ENCODE measurements at regions not wholly inside any gene's neighbourhood (a gene's known extent, or its start where the extent isn't known, plus 50 kb on each side); places are given as distances from the start of the nearest gene placed in this dataset.
"Not testable (repeated sequence)": the region's sequence is repeated elsewhere in the genome, so short reads cannot be mapped to it uniquely, and the experiment has no call there.

DNA sequence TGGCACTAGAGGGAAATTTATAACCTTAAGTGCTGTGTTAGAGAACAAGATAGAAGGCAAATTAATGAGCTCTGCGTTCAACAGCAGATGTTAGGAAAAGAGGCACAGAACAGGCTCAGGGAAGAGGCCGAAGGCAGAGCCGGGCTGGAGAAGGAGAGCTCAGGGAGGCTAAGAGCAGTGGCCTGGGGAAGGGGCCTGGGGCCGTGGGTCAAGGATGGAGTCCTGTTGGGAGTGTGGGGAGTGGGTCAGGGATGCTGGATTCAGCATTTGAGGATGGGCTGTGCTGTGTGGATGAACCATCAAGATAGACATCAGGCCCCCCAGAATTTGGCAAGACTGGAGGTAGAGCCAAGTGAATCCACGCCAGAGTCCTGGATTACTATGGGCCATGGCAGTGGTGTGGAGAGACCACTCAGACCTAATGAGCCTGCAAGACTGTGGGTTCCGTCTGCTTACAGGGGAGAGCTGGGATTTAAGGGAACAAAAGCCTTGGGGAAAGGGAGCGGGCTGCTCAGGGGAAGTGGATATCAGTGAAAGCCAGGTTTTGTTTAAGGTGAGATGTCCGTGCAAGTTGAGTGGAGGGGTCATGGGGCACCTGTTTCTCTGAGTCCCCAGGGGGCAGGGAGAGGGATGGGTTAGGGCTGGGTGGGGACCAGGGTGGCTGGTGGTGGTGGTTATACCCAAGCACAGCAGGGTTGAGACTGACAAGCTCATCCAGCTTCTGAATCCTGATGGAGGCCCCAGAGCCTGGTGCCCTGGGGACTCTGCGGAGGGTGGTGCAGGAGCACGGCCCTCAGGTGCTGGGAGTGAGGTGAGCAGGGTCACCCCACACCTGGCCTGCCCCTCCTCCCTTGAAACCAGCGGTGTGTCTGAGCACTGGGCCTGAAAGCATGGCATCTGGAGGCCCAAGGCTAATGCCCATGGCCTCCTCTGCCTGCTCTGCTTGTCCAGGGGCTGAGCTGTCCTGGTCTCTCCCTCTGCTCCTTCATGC lies 101.7 kb downstream of the BMS1 start:
- no peak for DNase-seq

DNA sequence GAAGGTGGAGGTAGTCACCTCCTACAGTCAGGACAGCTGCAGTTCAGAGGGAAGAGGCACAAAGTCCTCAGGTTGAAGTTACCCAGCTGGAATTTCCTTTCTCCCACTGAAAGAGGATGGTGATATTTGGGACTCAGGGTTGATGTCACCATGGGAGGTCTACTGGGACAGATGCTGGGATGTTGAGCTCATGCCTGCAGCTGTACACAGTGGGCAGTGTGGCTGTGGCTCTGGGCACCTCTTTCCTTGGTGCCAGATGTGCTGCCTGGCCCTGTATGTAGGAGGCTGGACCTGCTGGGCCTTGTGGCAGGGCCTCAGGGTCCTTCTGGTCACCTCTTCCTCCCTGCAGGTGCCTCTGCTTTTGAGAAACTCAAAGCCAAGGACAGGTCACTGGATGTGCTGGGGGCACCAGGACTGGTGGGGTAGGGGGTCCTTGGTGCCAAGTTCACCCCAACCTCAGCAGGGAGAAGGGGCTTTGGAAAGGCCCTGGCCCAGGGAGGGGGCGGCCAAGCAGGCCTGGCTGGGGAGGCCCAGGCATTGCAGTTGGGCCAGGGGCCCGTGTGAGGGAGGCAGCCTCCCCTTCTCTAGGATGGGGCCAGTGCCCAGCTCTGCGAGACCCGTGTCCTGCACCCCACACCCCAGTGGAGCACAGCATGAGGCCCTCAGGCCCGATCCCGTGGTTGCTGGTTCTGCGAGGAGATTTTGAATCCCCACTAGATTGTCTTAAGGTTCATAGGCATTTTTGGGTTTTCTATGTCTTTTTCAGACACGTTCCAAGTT lies 103.1 kb downstream of the BMS1 start:
- DNase-seq = no peak

DNA sequence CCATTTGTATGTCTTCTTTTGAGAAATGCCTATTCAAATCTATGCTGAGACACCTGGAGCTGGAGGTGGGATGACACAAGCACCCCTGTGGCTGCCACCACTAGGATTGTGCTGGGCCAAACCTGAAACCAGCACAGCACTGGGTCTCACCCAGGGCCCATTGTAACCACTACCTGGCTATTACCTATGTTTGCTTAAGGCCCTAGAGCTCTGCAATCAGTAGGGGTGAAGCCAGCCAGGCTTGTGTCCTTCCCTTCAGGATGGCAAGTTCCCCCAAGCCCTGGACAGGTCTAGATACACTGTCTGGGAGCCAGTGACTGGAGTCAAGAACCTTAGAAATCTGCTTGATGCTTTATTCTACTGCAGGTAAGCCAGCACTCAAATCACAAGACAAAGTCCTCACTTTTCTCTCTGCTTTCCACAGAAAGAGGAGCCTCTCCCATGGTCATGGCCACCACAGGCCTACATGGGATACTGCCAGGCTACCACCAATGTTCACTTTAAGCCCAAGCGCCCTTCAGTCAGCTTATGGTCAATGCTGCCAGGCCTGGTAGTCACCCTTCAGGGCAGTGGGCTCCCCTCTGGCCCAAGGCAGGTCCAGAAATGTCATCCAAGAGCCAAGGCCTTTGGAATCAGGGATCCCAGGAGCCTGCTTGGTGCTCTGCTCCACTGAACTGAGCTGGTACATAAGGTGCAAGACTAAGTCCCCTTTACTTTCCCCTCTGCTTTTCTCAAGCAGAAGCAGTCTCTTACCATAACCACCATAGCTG lies 105.3 kb downstream of the BMS1 start:
- DNase-seq = no peak

DNA sequence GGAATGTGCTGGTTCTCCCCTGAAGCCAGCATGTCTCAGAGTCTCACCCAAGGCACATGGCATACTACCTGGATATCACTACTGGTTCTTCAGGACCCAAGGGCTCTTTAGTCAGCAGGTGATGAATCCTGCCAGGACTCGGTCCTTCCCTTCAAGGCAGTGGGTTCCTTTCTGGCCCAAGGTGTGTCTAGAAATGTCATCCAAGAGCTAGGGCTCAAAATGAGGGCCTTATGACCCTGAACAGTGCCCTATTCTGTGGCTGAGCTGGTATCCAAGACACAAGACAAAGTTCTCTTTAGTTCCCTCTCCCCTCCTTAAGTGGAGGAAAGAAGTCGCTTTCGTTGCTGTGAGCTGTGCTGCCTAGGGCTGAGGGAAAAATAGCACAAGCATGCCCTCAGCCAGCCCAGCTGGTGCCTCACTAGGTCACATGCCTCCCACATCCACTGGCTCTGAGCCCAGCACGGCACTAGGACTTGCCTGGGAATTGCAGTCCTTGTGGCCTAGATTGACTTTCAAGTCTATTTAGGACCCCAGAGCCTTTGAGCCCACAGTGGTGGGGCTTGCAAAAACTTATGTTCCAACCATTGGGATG lies 106.0 kb downstream of the BMS1 start:
- DNase-seq = no peak

DNA sequence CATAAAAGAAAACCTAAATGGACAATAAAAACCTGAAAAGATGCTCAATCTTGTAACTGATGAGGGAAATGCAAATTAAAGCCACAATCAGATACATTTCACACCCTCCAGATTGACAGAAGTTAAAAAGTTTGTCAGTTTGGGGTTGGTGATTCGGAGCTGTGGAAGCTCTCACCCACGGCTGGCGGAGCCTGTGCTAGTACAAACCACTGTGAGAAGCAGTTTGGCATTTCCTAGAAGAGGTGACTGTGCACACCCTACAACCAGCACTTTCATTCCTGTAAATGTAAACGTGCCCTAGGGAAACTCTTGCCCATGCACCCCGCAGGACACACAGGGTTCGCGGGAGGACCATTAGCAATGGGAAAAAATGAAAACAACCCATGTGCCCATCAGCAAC lies 114.1 kb downstream of the BMS1 start:
- no peak for DNase-seq

DNA sequence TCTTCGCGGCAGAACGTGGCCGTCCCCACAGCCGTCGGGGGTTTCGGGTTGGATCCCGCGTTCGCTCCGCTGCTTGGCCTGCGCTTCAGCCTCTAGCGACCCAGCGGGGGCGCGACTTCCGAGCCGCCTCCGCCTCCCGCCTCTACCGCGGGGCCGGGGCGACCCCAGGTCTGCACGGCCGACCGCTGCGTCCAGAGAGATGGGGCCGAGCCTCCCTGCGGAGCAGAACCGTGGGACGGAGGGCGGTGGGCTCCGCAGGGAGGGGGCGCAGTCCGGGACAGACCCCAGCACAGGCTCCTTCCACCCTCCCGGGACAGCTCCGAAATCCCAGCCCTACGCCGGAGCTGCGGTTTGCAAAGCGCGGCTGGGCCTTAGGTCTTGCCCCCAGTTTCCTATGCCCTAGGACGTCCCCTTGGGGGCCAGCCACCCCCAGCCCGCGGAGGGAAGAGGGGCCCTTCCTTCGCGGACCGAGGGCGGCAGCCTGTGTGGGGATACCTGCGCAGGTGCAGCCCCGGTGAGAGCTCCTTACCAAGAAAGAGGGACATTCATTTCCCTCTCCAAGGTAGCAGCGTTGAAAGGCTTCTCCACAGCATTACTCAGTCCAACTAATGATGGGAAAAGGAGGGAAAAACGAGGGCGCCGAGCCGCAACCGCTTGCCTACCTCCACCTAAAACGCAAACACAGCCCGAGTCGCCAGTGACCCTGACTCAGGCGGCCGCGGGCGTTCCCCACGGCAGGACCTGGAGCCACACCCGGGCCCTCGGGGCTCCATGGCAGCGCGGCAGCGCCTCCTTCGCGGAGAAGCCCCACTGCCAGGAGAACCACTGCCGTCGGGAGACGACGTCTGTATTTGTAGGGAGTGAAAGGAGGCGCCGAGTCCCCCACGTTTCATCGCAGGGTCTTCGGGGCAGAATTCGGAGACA lies 115.7 kb downstream of the BMS1 start:
- no peak for DNase-seq

DNA sequence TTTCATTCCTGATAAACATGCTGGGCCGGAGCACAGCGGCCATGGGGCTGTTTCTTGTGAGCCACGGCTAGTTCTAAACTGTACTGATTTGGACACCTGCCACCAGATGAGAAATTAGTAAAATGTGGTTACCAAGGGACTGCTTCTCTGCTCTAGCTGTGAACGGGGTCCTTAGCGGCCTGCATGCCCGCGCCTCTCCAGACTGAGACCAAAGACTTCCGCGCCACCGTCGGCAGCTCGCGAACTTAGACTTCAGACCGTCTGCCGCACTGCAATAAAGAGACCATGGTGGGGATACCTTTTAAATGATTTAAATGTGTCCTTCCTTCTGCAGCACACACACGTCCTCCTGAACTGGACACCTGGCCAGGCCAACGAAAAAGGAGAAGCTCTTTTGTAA lies 116.4 kb downstream of the BMS1 start:
- no peak for DNase-seq

DNA sequence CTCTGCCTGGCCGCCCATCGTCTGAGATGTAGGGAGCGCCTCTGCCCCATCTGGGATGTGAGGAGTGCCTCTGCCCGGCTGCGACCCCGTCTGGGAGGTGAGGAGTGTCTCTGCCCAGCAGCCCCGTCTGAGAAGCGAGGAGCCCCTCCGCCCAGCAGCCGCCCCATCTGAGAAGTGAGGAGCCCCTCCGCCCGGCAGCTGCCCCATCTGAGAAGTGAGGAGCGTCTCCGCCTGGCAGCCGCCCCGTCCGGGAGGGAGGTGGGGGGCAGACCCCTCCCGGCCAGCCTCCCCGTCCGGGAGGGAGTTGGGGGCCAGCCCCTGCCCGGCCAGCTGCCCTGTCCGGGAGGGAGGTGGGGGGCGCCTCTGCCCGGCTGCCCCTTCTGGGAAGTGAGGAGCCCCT lies 117.8 kb downstream of the BMS1 start:
- not testable (repeated sequence) for DNase-seq

DNA sequence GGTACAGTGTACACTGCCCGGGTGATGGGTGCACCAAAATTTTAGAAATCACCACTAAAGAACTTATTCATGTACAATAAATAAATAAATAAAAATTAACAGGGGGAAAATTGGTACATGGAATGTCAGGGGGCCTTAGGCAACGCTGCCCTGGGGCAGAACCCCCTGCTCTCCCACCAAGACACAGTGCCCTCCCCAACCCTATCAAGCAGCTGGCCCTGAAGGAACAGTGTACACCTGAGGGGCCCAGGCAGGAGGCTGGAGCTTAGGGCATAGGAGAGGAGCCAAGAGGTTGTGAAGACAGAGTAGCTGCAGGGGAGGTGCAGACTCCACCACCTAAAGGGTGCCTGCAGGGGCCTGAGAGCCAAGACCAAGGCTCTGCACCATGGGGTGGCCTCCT lies 128.8 kb downstream of the BMS1 start:
- DNase-seq = no peak

DNA sequence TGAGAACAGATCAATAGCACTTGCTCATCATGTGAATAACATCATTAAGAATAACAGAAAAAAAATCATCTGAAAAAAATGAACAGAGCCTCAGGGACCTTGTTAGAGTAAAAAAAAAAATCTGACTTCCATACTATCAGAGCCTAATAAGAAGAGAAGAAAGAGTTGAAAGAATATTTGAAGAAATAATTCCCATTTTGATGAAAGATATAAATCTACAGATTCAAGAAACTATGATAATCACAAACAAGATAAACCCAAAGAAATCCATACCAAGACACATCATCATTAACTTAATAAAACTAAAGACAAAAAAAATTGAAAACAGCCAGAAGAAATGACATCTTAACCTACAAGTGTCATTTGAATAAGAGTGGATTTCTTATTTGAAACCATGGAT lies 134.4 kb downstream of the BMS1 start:
- DNase-seq = no peak

DNA sequence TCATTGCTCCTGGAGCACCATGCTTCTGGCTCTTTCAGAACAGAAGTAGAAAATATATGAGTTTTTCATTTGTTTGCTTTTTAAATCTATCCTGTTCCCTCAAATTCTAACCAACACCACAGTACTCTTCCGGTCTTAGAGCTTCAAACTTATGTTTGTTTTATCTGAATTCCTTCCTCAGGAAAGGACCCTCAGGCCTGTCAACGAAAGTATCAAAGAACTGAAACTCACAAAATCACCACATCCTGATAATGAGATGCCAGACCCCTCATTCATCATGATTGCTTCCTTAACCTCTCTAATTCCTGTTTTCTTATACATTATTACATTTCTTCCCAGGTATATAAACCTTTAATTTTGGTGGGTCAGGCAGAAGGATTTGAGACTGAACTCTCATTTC lies 135.2 kb downstream of the BMS1 start:
- no peak for DNase-seq

DNA sequence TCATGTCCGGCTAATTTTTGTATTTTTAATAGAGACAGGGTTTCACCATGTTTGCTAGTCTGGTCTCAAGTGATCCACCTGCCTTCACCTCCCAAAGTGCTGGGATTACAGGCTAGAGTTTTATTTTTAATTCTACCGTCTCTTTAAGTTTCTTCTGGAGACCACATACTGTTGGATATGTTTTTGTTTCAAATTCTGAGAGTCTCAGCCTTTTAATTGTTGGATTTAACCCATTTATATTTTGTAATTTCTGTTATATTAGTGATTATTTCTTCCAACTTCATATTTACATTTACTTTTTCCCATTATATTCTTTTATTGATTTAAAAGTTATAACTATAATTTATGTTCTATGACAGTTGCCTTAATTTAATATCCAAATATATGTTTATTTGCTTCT lies 139.4 kb downstream of the BMS1 start:
- DNase-seq = no peak

DNA sequence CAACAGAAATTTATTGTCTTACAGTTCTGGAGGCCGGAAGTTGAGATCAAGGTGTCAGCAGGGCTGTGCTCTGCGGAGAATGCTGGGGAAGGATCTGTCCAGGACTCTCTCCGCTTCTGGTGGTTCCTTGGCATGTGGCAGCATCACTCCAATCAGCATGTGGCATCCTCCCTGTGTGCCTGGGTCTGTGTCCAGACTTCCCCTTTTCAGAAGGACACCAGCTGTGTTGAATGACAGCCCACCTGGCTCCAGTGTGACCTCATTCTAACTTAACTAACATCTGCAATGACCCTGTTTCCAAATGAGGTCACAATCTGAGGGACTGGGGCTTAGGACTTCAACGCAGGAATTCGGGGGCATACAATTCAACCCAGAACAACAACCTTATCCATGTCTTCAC lies 141.9 kb downstream of the BMS1 start:
- DNase-seq = no peak

DNA sequence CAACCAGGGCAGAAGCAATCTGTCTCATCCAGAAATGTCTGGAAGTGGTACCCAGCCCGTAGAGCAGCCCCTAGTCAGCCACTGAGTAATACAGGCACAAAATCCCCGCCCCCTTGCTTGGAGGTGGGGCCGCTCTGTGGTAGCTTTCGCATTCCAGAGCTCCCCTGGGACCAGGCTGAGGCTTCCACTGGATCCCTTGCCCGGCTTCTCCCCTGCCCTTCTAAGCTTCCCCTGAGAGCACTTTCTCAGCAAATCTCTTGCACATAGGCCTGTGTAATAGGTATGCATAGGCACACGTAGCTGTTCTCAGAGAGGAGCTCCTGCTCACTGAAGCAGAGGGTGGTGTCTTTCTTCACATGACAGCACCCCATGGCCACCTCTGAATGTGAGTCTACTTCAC lies 144.2 kb downstream of the BMS1 start:
- DNase-seq = no peak

DNA sequence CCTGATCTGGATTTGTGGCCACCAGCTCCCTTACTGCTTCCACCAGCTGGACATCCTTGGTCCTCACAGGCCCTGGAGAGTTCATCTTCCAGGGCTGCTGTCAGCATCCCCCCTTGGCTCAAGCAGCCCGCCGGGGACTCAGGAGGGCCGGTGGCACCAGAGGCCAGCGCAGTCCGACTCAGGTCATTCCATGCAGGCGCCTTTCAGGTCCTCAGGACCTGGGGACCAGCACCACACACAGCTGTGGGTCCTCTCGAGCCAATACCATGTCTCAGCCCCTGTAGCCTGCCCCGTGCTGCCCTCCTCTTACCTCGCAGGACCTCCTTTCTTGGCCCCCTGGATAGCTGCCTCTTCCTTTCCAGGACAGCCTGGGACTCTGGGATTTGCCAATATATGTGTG lies 145.5 kb downstream of the BMS1 start:
- DNase-seq = no peak

DNA sequence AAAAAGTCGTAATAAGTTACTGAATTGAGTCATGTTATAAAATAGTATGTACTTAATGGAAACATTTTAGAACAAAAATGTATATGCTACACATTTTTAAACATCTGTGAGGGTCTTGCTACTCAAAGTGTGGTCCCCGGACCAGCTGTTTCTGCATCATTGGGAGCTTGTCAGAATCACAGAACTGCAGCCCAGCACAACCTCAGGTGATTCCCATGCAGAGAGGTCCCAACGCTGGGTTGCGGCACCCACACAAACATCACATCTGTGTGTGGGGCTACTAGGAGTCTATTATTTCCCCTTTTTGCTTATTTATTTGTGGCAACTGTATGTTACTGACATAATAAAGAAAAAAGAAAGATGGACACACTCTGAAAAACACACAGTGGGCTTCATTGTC lies 146.6 kb downstream of the BMS1 start:
- DNase-seq = no peak

DNA sequence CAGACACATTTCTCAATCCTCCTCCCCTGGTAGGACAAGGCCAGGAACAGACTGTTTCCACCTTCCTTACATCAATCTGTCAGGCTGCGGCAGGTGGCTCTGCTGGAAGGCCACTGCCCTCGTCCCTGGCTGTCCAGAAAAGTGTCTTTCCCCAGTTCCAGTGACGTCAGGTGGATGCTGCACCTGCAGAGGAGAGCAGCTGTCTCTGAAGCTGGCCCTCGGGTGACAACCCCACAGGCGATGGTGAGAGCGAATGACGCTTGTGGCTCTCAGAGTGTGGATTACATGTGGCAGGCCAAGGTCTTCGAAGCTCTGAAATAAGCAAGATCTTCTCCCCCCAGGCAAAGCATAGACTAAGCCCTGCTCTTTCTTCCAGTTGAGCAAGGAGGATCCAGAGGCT lies 146.9 kb upstream of the RET start:
- DNase-seq = no peak

DNA sequence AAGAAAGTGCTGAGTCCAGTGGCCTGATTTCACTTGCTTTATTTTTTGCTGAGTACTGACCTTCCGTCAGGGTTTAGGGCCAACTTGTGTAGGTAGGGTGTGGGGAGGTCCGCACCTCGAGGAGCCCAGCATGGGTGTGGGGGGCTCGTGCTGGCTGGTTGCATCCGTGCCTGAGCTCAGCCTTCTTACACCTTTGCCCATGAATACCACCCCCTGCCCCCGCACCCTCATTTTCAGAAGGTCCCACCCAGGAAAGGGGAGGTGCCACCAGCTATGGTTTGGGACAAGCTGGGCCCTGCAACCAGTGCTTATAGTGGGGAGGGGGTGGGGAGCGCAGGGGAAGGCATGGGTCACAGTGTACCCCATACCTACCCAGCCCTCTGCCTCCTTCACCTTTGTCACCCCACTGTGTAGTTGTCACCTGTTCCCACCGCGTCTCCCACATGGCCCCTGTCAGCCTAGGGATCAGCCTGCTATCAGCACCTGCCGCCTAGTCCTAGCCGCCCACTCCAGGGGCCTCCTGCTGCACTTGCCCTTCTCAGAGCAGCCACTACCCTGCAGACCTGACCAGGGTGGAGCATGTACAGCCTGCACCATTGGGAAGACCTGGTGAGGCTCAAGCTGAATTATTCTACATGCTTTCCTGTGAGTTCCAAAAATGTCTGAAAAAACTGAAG lies 146.2 kb upstream of the RET start:
- DNase-seq = no peak

DNA sequence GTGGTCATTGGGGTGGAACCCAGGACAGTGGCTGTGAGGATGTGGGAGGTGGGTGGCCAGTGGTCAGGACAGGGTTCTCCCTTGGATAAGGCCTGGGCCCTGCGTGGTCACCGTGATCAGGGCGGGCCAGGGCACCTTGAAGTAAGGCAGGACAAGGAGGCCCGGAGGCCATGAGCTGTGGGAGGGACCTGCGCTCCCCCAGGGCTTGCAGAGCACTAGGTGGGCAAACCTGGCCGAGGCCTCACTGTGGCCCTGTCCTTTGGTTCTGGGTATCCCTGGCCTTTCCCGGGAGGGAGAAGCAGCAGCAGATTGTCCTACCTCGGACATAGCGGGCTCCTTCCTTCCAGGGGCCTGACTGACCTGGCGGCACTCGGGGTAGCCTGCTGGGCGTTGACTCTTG lies 144.8 kb upstream of the RET start:
- no peak for DNase-seq

DNA sequence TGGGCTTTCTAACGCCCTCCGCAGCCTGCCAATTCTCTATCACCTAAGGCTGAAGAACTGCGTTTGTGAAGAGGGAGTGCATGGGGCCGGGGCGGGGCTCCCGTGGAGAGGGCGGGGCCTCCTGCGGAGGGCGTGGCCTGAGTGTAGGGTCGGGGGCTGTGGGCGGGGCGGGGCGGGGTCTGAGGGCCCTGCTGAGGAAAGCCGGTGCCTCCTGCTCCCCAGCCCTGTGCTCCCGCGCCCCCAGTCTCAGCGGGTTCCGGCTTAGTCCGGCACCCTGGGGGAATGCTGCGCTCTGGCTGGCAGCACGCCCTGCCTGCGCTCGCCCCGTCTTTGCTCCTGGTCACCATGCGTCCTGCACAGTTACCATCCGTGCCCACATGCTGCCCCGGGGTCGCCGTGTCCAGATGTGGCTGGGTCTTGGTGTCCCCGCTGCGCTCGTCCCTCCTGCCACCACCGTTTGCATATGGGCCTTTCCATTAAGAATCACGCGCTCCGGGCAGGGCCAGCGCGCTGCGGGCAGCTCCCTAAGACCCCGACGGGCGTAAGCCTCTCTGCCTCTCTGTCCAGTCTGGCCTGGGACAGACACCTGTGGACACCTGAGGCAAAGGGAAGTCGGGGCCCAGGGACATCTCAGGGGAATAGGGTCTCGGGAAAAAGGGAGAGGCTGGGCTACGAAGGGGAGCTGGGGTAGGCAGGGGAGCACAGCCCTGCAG lies 144.0 kb upstream of the RET start:
- no peak for DNase-seq
